M059J (cell line): ENCODE measurements at regions not wholly inside any gene's neighbourhood (a gene's known extent, or its start where the extent isn't known, plus 50 kb on each side); places are given as distances from the start of the nearest gene placed in this dataset.

Source experiments
- DNase-seq: peaks from one replicate; pipeline ENCODE4 v3.0.0-alpha.2; 2012; ENCODE audit warnings: low read depth

GRCh38 chr13:29999492-30000369 is 149.3 kb upstream of the UBL3 start:
- no peak for DNase-seq

- no peak for DNase-seq
These were observed 145.9 kb upstream of the UBL3 start for GRCh38 chr13:29996316-29996715.

- no peak for DNase-seq
These were observed 144.6 kb upstream of the UBL3 start for GRCh38 chr13:29994911-29995595.

GRCh38 chr13:29993716-29994488 is 143.5 kb upstream of the UBL3 start:
- DNase-seq, result peak; percentile 77

GRCh38 chr13:29993196-29993595 is 142.8 kb upstream of the UBL3 start:
- DNase-seq, result no peak

- peak; percentile 98 for DNase-seq
These were observed 140.9 kb upstream of the UBL3 start for GRCh38 chr13:29991343-29991742.

GRCh38 chr13:29987340-29987739 is 136.9 kb upstream of the UBL3 start:
- no peak for DNase-seq

GRCh38 chr13:29980339-29980738 is 129.9 kb upstream of the UBL3 start:
- DNase-seq, result no peak

- DNase-seq, result no peak
These were observed 127.8 kb upstream of the UBL3 start for GRCh38 chr13:29978211-29978610.

- DNase-seq, result peak; percentile 38
These were observed 127.2 kb upstream of the UBL3 start for GRCh38 chr13:29977476-29978120.

GRCh38 chr13:29976535-29976934 is 126.1 kb upstream of the UBL3 start:
- DNase-seq, result no peak

- no peak for DNase-seq
These were observed 124.9 kb upstream of the UBL3 start for GRCh38 chr13:29975283-29975682.

GRCh38 chr13:29969286-29969685 is 118.9 kb upstream of the UBL3 start:
- peak; percentile 88 for DNase-seq

- DNase-seq, result no peak
These were observed 113.9 kb upstream of the UBL3 start for GRCh38 chr13:29964181-29964845.

- DNase-seq, result no peak
These were observed 112.7 kb upstream of the UBL3 start for GRCh38 chr13:29963089-29963488.

- peak; percentile 14 for DNase-seq
These were observed 110.7 kb upstream of the UBL3 start for GRCh38 chr13:29961036-29961670.

GRCh38 chr13:29959603-29960002 is 109.2 kb upstream of the UBL3 start:
- DNase-seq, result no peak

- DNase-seq, result no peak
These were observed 108.7 kb upstream of the UBL3 start for GRCh38 chr13:29959086-29959485.

GRCh38 chr13:29958476-29958875 is 108.1 kb upstream of the UBL3 start:
- DNase-seq, result no peak

- no peak for DNase-seq
These were observed 106.9 kb upstream of the UBL3 start for GRCh38 chr13:29957320-29957719.

- no peak for DNase-seq
These were observed 106.4 kb upstream of the UBL3 start for GRCh38 chr13:29956853-29957252.
